Epithelial cell of prostate (primary cell): ENCODE measurements at regions not wholly inside any gene's neighbourhood (a gene's known extent, or its start where the extent isn't known, plus 50 kb on each side); places are given as distances from the start of the nearest gene placed in this dataset.
"Not testable (repeated sequence)": the region's sequence is repeated elsewhere in the genome, so short reads cannot be mapped to it uniquely, and the experiment has no call there.

ENCODE experiments used
- DNase-seq: peaks from one replicate; pipeline ENCODE4 v3.0.0-alpha.2; 2011; ENCODE audit warnings: low read depth, low spot score
- H3K27ac ChIP-seq: fragments of 450-650 bp; 2 replicates; pipeline ENCODE4 v1.5.1; 2017; ENCODE audit warnings: mild to moderate bottlenecking

- no peak overlapping the region for H3K27ac ChIP-seq
- DNase-seq, result no peak
These were observed 634.7 kb upstream of the ZNF804A start for GRCh38 chr2:183963609-183964008.

- no peak for DNase-seq
- H3K27ac ChIP-seq, result no peak overlapping the region
These were observed 633.8 kb upstream of the ZNF804A start for GRCh38 chr2:183964565-183964964.

- DNase-seq, result no peak
- no peak overlapping the region for H3K27ac ChIP-seq
These were observed 630.6 kb upstream of the ZNF804A start for GRCh38 chr2:183967756-183968155.

DNA sequence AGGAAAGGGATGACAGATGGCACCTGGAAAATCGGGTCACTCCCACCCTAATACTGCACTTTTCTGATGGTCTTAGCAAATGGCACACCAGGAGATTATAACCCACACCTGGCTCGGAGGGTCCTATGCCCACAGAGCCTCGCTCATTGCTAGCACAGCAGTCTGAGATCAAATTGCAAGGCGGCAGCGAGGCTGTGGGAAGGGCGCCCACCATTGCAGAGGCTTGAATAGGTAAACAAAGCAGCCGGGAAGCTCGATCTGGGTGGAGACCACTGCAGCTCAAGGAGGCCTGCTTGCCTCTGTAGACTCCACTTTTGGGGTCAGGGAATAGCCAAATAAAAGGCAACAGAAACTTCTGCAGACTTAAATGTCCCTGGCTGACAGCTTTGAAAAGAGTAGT is 622.7 kb upstream of the ZNF804A start:
- not testable (repeated sequence) for H3K27ac ChIP-seq, DNase-seq

GRCh38 chr2:183984871-183985270 is 613.5 kb upstream of the ZNF804A start:
- DNase-seq, result no peak
- no peak overlapping the region for H3K27ac ChIP-seq

GRCh38 chr2:183991968-183992367 is 606.4 kb upstream of the ZNF804A start:
- no peak overlapping the region for H3K27ac ChIP-seq
- DNase-seq, result no peak

DNA sequence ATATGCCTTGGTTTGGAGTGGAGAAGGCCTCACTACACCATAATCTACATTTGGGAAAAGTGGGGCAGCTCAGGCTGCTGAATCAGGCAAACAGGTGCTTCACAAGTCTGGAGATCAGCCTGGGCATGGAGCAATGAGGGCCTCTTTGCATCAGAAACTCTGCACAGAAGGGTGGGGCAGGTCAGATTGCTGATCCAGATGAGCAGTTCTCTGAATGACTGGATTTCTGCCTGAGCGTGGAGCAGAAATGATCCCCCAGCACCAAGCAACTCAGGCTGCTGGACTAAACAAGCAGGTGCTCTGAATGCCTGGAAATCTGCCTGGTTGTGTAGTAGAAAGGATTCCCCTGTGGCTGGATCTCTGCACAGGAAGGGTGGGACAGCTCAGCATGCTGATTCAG is 605.3 kb upstream of the ZNF804A start:
- H3K27ac ChIP-seq, result no peak overlapping the region

DNA sequence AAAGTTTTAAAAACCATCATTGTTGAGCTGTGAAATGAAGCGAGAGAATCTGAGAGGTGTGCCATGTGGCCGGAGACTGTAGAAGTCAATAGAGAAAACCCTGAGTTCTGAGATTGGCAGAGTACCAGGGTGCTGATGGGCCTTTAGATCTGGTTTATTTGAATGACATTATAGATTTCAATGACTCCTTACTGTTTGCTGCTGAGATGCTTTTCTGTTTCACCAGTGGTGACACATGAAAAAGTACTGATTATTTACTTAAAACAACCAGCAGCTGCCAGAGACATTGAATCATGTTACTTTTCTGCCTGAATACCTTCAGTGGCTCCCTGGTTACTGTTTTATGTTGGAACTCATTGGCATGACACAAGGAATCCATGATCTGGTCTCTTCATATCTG is 602.7 kb upstream of the ZNF804A start:
- no peak overlapping the region for H3K27ac ChIP-seq
- DNase-seq, result peak; percentile 14

More for the DNA sequence above, 605.3 kb upstream of the ZNF804A start:
- no peak for DNase-seq

- no peak overlapping the region for H3K27ac ChIP-seq
- no peak for DNase-seq
These were observed 601.2 kb upstream of the ZNF804A start for GRCh38 chr2:183996825-183997793.

- no peak for DNase-seq
- no peak overlapping the region for H3K27ac ChIP-seq
These were observed 600.1 kb upstream of the ZNF804A start for GRCh38 chr2:183998041-183998796.

GRCh38 chr2:183998797-183999190 is 599.5 kb upstream of the ZNF804A start:
- H3K27ac ChIP-seq, result no peak overlapping the region
- no peak for DNase-seq

- no peak for DNase-seq
- H3K27ac ChIP-seq, result no peak overlapping the region
These were observed 593.9 kb upstream of the ZNF804A start for GRCh38 chr2:184004289-184004947.

GRCh38 chr2:184004948-184005672 is 593.2 kb upstream of the ZNF804A start:
- no peak for DNase-seq
- no peak overlapping the region for H3K27ac ChIP-seq

DNA sequence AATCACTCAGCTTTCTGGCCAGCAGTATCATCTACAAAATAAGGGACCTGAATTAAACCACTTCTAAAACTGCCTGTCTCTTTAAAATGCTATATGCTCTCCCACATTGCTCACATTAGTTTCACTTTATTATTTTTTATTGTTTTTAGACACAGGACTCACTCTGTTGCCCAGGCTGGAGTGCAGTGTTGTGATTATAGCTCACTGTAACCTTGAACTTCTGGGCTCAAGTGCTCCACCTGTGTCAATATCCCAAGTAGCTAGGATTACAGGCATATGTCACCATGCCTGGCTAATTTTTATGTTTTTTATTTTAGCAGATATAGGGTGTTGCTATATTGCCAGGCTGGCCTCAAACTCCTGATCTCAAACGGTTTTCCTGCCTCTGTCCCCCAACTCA is 591.3 kb upstream of the ZNF804A start:
- no peak overlapping the region for H3K27ac ChIP-seq
- DNase-seq, result no peak

GRCh38 chr2:184026961-184027360 is 571.4 kb upstream of the ZNF804A start:
- no peak overlapping the region for H3K27ac ChIP-seq
- no peak for DNase-seq

DNA sequence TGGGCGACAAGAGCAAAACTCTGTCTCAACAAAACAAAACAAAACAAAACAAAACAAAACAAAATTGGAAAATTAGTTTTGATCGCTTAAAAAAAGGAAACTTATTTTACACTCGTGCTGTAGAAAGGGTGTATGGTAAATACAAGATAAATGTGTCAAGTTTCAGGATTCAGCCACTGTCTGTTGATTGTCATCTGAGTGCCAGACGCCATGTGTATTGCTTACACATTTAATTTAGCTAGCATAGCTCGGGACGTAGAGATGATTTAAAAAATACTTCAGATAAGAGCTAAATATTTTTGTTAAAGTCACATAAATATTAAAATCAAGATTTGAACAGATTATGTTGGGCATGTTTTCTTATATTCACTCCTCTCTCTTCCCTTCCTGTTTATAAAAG is 568.1 kb upstream of the ZNF804A start:
- no peak for DNase-seq
- H3K27ac ChIP-seq, result no peak overlapping the region

GRCh38 chr2:184030989-184031388 is 567.3 kb upstream of the ZNF804A start:
- no peak for DNase-seq

DNA sequence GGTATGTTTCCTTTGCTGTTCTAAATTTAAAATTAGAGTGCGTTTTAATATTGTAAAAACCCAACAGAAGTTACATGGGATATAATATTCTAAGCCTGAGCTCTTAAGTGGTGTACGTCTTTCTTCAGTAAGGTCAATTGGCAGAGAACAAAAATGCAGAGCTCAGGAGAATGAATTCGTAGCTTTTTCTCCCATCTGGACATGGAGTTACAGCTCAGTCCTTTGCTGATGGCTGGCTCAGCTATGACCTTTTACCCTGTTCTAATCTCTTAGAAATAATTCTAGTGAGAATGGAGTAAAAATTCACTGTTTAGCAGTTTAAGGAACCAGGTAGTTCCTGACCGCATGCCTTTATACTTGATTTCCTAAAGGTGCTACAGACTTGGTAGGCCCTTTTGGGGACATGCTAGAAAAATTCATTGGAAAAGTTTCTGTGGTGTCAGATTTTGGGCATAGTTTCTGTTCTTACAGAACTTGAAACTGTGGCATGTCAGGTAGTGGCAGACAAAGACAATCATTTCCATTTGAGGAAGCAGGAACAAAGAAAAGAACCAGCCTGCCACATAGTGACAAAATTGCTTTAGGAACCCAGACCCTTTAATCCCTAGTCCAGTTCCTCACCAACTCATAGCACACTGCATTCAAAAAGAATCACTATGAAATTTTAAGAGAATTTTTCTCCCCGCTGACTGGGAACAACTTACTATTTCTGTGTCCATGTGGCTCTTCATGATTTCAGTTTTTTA is 566.8 kb upstream of the ZNF804A start:
- no peak for DNase-seq
- H3K27ac ChIP-seq, result no peak overlapping the region

More at GRCh38 chr2:184030989-184031388, 567.3 kb upstream of the ZNF804A start:
- no peak overlapping the region for H3K27ac ChIP-seq

DNA sequence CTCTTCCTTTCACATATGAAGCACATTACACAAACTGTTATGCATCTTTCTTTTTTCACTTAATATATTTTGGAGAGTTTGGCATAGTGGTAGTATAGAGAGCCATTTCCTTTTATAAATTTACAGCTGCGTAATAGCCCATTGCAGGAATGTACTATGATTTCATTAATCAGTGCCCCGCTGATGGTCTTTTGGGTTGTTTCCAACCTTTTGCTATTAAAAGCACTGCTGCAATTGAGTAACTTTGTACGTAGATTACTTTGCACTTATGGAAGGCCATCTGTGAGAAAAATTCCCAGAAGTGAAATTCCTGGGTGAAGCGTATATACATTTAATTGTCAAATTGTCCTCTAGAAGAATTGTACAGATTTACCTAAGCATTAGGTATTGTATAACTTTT is 565.3 kb upstream of the ZNF804A start:
- no peak overlapping the region for H3K27ac ChIP-seq
- DNase-seq, result no peak
